Spleen (tissue), 11 donors: ENCODE measurements at regions not wholly inside any gene's neighbourhood (a gene's known extent, or its start where the extent isn't known, plus 50 kb on each side); places are given as distances from the start of the nearest gene placed in this dataset.

ENCODE experiments used
- DNase-seq: peaks from one replicate; pipeline ENCODE4 v3.0.0-alpha.2; 2020
- H3K27ac ChIP-seq, 8 donors: fragments of 200-600 bp; sonication (generic) in 7 of 8; 1 replicate in 4 of 8; 2 replicates in 4 of 8; pipeline versions ENCODE4 v1.5.0 to v1.8.0; 2016 to 2021; ENCODE audit warnings: inconsistent platforms in 4 of 8, mild to moderate bottlenecking in 4 of 8, moderate library complexity in 1 of 8
- H3K27me3 ChIP-seq, 7 donors: fragments of 200-600 bp; sonication (generic) in 6 of 7; replicated peaks in 1 of 7; 1 replicate in 4 of 7; 2 replicates in 3 of 7; pipeline versions ENCODE4 v1.5.0 to v1.8.0; 2016 to 2021; ENCODE audit warnings: inconsistent platforms in 3 of 7, mild to moderate bottlenecking in 1 of 7
- H3K36me3 ChIP-seq, 6 donors: fragments of 200-600 bp; sonication (generic) in 5 of 6; 1 replicate in 4 of 6; 2 replicates in 2 of 6; pipeline versions ENCODE4 v1.5.0 to v1.8.0; 2016 to 2021; ENCODE audit warnings: inconsistent platforms in 2 of 6
- H3K4me1 ChIP-seq, 6 donors: fragments of 200-600 bp; sonication (generic) in 5 of 6; 1 replicate in 3 of 6; 2 replicates in 3 of 6; pipeline versions ENCODE4 v1.5.0 to v1.8.0; 2016 to 2021; ENCODE audit warnings: inconsistent platforms in 3 of 6
- H3K4me3 ChIP-seq, 8 donors: fragments of 200-600 bp; sonication (generic) in 7 of 8; 1 replicate in 4 of 8; 2 replicates in 4 of 8; pipeline versions ENCODE4 v1.5.0 to v1.8.0; 2016 to 2021; ENCODE audit warnings: inconsistent platforms in 4 of 8, mild to moderate bottlenecking in 4 of 8, moderate library complexity in 2 of 8
- H3K9me3 ChIP-seq, 8 donors: fragments of 200-600 bp; sonication (generic) in 7 of 8; 1 replicate in 4 of 8; 2 replicates in 4 of 8; pipeline versions ENCODE4 v1.5.0 to v1.8.0; 2016 to 2021; ENCODE audit warnings: inconsistent platforms in 4 of 8
- POLR2A ChIP-seq, 3 donors: fragments of 450-650 bp; IDR thresholded peaks; one replicate each; pipeline ENCODE4 v1.5.1; 2017; ENCODE audit warnings: antibody characterized with exemption in 3 of 3, mild to moderate bottlenecking in 1 of 3
- POLR2AphosphoS5 ChIP-seq, 3 donors: sonication (generic); formaldehyde crosslinking; IDR thresholded peaks; one replicate each; pipeline ENCODE4 v1.5.1; 2017; ENCODE audit warnings: antibody characterized with exemption in 3 of 3
- WGBS, 5 donors: extraction: QIAGEN DNeasy Blood & Tissue Kit in 3 of 5; methylation state at CpG; one replicate each; pipeline versions ENCODE4 v1.1.5 to v1.1.7; 2013 to 2018; 5-methylcytosine and 5-hydroxymethylcytosine counted together
- intact Hi-C: fragments of 100-400 bp; cut with DNase I; formaldehyde crosslinking; loops from one replicate; pipeline ENCODE4 v1.15.0; 2023; ENCODE audit warnings: low total_unique reads
- TF ChIP-seq, protein P1 (sequence below), 11 experiments: fragments of 200-600 bp in 7 of 11; fragments of 450-650 bp in 4 of 11; sonication (generic) in 4 of 11; IDR thresholded peaks in 8 of 11; conservative IDR thresholded peaks in 3 of 11; 1 replicate in 7 of 11; 2 replicates in 4 of 11; pipeline versions ENCODE4 v1.4.0 to v1.8.0; 2016 to 2021; ENCODE audit warnings: antibody characterized with exemption in 11 of 11, inconsistent platforms in 4 of 11, mild to moderate bottlenecking in 1 of 11
- donor health status: healthy with polysubstance abuse.
- donor health status: DM: no; HTN: no; CAD: no; lungs with moderate emphysema.
- donor health status: DM: no; HTN: no; CAD: no.
- donor health status: Bipolar disorder and iron deficiency.
- donor health status: healthy.
- donor health status: DM: no; HTN: no; CAD: no.
- donor health status: DM: yes; HTN: yes; CAD: no.

DNA sequence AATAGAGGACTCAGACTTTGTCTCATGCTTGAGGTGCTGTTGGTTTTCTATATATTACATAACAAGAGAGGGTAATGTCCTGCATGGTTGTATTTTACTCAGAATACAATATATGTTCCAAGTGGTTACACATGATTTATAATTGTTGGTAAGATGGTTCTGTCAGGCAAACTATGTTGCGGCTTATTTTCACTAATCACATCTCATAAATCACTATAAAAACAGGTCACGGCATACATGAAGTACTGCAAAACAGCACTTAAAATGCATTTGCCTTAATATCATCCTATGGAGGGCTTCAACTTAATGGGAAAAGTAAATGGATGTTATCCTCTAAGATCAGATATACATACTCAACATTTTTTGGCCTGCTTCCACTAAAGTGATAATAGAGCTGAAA, 246.0 kb upstream of the ARSJ start:
- DNase-seq: no peak
- Histone ChIP-seq H3K9me3 (no peaks in the 10 kb centered on the region), H3K4me1 (no peaks in the 10 kb centered on the region), H3K4me3 (no peak overlapping the region), H3K36me3 (no peaks in the 10 kb centered on the region), H3K27me3 (no peaks in the 10 kb centered on the region), H3K27ac (no peak overlapping the region)
- TF ChIP-seq, protein P1, sequence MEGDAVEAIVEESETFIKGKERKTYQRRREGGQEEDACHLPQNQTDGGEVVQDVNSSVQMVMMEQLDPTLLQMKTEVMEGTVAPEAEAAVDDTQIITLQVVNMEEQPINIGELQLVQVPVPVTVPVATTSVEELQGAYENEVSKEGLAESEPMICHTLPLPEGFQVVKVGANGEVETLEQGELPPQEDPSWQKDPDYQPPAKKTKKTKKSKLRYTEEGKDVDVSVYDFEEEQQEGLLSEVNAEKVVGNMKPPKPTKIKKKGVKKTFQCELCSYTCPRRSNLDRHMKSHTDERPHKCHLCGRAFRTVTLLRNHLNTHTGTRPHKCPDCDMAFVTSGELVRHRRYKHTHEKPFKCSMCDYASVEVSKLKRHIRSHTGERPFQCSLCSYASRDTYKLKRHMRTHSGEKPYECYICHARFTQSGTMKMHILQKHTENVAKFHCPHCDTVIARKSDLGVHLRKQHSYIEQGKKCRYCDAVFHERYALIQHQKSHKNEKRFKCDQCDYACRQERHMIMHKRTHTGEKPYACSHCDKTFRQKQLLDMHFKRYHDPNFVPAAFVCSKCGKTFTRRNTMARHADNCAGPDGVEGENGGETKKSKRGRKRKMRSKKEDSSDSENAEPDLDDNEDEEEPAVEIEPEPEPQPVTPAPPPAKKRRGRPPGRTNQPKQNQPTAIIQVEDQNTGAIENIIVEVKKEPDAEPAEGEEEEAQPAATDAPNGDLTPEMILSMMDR (IDR thresholded peaks at IDR 0.05 in 8 of 11, conservative IDR thresholded peaks at IDR 0.05 in 3 of 11): no peak
- no peak for TF ChIP-seq POLR2AphosphoS5 (IDR thresholded peaks at IDR 0.05)
- TF ChIP-seq POLR2A (IDR thresholded peaks at IDR 0.05): no peak
- intact Hi-C loops: no loop called here
- 41 to 66% (median 44%) methylated on average over 2 of the region's 2 CpGs for WGBS, 5 donors

DNA sequence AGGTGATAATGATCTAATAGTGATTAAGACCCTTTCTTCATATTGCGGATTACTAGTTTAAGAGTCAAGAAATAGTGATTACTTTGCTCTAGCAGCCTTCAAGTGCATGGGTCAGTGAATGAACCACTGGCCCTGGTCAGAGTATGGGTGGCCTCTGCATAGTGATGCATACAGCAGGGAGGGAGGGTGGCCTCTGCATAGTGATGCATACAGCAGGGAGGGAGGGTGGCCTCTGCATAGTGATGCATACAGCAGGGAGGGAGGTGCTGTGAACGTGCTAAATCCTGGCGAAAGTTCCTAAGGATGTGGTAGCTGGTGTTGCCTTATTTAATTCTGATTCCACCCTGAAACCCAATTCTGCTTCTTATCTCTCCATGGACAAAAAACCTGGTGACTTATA, 246.7 kb upstream of the ARSJ start:
- TF ChIP-seq POLR2AphosphoS5 (IDR thresholded peaks at IDR 0.05): no peak
- TF ChIP-seq POLR2A (IDR thresholded peaks at IDR 0.05): no peak
- TF ChIP-seq, protein P1 (IDR thresholded peaks at IDR 0.05 in 8 of 11, conservative IDR thresholded peaks at IDR 0.05 in 3 of 11): no peak
- no peaks in the 10 kb centered on the region for H3K36me3 ChIP-seq
- H3K9me3 ChIP-seq: no peaks in the 10 kb centered on the region
- DNase-seq: no peak
- H3K4me3 ChIP-seq: no peak overlapping the region
- H3K27ac ChIP-seq: no peak overlapping the region
- no peaks in the 10 kb centered on the region for H3K4me1 ChIP-seq
- 58 to 74% (median 60%) methylated on average over 3 of the region's 3 CpGs for WGBS, 5 donors
- H3K27me3 ChIP-seq: no peaks in the 10 kb centered on the region
- intact Hi-C loops: no loop called here

DNA sequence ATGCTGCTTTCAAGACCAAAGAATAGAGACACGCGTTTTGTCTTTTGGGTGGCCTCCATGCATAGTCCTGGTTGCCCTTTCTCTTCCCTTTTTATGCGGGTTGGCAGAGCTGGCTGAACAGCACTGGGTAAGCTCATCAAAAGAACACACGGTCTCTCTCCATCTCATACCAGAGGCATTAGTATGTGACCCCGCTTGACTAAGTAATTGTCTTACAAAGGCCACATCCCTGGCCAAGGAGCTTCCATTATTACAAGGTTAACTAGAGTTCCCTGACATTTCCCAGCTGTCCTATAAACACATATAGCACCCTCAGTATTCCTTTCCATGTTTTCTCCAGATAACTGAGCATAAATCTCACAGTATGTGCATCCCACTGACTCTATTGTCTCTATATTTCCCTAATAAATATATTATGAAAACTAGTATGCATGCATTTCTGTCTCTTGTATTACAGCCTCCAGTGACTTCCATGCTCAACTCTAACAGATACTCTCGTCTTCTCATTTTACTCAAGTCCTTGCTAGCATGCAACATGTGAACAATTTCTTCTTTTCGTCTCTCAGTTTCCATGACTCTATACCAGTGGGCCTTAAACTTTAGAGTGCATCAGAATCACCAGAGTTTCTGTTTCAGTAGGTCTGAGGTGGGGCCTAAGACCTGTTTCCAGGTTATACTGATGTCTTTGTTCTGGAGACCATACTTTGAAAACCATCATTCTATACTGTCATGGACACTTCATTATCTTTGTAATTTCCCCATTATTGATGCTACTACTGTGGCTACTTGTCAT, 247.7 kb upstream of the ARSJ start:
- no peaks in the 10 kb centered on the region for H3K4me1 ChIP-seq
- no peak overlapping the region for H3K4me3 ChIP-seq
- H3K27ac ChIP-seq: no peak overlapping the region
- DNase-seq: no peak
- no peaks in the 10 kb centered on the region for H3K36me3 ChIP-seq
- TF ChIP-seq, protein P1 (IDR thresholded peaks at IDR 0.05 in 8 of 11, conservative IDR thresholded peaks at IDR 0.05 in 3 of 11): no peak
- TF ChIP-seq POLR2AphosphoS5 (IDR thresholded peaks at IDR 0.05) (no peak), POLR2A (IDR thresholded peaks at IDR 0.05) (no peak)
- no peaks in the 10 kb centered on the region for H3K9me3 ChIP-seq
- intact Hi-C loops: no loop called here
- 81 to 88% (median 86%) methylated on average over 7 of the region's 7 CpGs for whole genome bisulfite sequencing, 5 donors
- H3K27me3 ChIP-seq: no peaks in the 10 kb centered on the region

DNA sequence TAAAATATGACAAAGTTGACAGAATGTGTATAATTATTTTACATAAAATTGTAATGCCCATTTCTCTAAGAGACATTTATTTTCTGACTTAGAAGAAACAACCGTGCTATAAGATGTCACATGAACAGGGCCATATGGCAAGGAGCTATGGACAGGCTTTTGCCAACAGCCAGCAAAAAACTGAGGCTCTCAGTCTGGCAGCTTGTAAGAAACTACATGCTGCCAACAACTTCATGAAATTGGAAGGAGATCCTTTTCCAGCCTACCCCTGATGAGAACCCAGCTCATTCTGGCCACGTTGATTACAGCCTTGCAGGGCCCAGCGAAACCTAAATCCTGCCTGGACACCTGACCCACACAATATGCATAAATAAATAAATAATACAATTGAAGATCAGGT, 250.3 kb upstream of the ARSJ start:
- no peak for DNase-seq
- intact Hi-C loops: no loop called here
- no peaks in the 10 kb centered on the region for H3K9me3 ChIP-seq
- no peaks in the 10 kb centered on the region for H3K27me3 ChIP-seq
- TF ChIP-seq, protein P1 (IDR thresholded peaks at IDR 0.05 in 8 of 11, conservative IDR thresholded peaks at IDR 0.05 in 3 of 11): no peak
- no peak for TF ChIP-seq POLR2A (IDR thresholded peaks at IDR 0.05)
- no peak for TF ChIP-seq POLR2AphosphoS5 (IDR thresholded peaks at IDR 0.05)
- H3K4me3 ChIP-seq: no peak overlapping the region
- H3K27ac ChIP-seq: no peak overlapping the region
- no peaks in the 10 kb centered on the region for H3K36me3 ChIP-seq
- WGBS, 5 donors: 79 to 92% (median 86%) methylated on average over 3 of the region's 3 CpGs
- no peaks in the 10 kb centered on the region for H3K4me1 ChIP-seq
